GM21723 (cell line): ENCODE measurements at regions not wholly inside any gene's neighbourhood (a gene's known extent, or its start where the extent isn't known, plus 50 kb on each side); places are given as distances from the start of the nearest gene placed in this dataset.
"Not testable (repeated sequence)": the region's sequence is repeated elsewhere in the genome, so short reads cannot be mapped to it uniquely, and the experiment has no call there.

Experiments
- ATAC-seq: cut with Tn5 transposase; IDR thresholded peaks from one replicate; pipeline ENCODE4 v1.9.1; 2021; ENCODE audit warnings: mild to moderate bottlenecking, moderate library complexity; ENCODE audit not compliant: unreplicated experiment

- ATAC-seq = no peak
These were observed 84.8 kb upstream of the HNF1B start for GRCh38 chr17:37829592-37830123.

DNA sequence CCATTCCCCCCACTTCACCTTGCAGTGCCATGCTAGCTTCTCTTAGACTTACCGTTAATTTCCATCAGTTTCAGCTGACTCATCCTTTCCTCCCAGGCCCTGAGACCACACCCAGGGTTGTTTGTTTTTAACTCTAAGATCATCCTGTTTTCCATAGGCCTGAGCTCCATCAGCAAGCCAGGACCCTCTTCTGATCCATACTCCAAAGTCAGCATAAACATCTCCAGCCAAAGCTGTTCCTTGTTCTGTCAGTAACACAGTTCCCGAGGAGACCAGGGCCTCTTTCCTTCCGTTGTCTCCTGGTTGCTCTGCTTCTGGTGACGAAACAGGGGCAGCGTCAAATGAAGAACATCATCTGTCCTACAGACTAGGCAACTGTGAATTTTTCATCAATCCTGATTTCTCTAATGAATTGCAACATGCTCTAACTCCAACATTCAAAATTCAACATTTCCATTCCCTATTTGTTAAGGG is 83.8 kb upstream of the HNF1B start:
- ATAC-seq = no peak

DNA sequence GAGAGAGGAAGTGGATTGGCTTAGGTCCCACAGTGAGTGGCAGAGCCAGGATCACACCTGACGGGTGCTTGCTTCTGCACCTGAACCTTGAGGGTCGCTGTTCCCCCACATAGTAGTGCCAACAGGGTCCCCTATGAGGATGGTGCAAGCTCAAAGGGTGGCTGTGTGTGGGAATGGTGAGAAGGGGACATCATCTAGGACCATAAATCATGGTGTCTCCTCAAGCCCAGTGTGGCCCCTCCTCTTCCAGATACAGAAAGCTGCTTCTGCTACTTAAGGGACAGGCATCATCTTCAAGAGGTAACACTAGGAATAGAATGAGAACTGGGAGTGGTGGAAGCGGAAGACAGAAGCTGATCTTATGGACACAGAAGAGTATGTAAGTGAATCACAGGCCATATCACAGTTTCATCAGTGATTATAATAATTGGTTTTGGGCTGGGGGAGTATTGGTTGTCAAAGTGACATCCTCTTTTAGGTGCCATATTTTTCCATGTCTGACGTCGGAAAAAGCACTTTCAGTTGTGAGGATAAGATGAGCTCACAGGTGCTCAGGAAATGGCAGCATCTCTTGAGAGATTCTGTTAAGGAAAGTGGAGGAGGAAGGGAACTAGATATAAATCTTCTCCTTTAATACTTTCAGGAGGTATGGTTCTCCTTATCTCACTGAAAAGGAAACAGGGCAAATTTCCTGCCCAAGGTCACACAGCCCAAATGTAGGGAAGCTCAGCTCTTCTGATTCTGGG is 83.2 kb upstream of the HNF1B start:
- ATAC-seq = no peak

DNA sequence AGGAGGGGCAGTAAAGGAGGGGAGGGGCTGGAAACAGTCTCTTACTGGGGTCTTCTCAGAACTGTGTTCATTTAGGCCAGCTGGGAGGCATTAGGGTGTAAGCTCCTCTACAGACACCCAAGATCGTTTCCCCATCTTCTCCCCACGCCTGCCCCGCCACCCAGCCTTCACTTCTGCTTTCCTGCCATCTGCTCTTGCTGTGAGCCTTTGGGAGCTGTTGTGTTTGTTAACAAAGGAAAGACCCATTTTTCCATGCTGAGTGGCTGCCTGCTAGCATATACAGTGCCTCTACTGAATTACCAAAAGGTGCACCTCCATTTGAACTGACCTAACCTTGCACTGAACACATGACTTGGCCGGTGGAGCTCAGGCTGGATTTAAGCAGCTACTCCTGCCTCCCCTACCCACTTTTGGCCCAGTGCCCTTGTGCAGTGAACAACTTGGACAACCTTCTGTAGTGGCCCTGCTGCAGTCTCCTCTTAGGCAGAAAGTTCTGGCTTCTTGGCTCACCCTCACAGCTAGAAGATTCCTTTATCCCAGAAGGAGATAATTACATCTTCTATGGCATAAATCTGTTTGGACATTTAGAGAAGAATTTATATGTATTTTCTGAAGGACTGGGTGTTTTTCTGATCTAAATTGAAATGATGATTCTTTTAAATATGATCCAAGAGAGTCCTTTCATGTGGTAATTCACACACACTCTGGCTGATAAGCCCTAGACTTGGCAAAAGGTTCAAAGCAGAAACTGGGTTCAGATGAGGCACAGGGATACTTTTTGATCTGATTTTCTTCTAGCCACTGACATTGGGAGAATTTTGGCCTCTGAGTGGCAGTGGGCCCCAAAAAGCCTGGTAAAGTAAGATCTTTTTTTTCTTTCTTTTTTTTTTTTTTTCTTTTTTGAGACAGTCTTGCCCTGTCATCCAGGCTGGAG is 81.9 kb upstream of the HNF1B start:
- ATAC-seq = no peak

- ATAC-seq = no peak
These were observed 81.0 kb upstream of the HNF1B start for GRCh38 chr17:37825851-37826250.

GRCh38 chr17:37824534-37825485 is 80.0 kb upstream of the HNF1B start:
- no peak for ATAC-seq

DNA sequence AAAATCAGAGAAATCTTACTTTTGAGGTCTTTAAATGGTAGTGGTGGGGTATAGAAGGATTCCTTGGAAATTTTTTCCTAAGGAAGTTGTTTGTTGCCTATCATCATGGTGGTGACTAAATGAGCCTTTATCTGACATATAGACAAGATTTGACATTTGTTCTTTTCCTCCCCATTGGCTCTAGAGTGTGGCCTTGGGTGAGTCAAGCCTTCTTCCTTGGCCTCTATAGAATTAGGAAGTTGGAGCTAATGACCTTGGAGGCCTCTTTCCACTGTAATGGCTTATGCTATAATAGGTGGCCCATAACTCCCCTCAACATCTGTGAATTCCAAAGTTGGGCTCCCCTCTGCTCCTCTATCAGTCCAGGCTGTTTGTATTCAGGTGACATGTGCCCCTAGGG is 79.1 kb upstream of the HNF1B start:
- ATAC-seq = no peak

DNA sequence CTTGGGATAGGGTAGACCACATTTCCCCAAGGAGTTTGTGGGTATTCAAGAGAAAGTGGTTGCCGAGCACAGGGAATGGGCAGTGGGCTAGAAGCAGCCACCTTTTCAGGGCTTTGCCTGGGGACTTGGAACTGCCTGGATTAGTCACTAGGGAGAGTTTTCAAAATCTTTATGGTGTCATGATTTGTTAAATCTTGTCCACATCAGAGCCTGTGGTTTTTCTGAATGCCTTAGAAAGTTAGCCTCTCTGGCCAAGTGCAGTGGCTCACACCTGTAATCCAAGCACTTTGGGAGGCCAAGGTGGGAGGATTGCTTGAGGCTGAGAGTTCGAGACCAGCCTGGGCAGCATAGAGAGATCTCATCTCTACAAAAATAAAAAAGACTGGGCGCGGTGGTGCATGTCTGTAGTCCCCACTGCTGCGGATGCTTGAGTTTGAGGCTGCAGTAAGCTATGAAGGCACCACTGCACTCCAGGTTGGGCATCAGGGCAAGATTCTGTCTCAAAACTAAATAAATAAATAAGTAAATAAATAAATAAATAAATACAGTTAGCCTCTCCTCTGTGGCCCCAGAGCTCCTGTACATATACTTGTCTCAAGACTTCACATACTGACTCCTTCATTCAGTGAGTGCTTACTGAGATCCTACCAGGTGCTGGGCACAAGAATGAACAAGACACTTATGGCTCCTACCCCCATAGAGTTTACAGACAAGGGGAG is 76.3 kb upstream of the HNF1B start:
- ATAC-seq = no peak

DNA sequence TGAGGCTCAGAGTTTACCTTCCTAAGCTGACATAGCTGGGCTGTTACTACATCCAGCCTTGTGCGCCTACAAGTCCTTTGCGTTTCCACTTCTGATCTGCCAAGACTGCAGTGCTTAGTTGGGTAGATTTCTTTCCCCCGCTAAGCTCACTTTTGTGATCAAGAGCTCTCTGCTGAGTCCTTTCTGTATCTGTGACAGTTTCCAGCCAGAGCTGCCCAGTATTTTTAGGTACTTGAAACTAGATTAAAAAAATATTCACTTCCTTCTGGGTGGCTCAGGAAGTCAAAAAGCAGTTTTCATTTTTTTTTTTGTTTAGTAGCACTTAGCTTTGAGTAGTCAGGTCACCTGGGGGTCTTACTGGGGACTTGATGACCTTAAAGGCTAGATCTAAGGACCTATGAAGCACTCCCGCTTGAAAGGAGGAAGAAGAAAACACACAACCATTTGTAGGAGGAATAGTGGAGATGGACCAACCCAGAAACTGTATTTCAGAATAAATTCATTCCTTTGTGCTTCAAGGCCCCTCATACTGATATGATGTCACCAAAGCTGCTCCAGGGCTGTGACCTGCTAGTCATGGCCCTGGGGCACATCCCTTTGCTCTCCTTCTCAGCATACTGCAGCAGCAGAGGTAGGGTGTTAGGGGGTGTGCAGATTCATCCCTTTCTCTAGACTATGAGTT is 75.6 kb upstream of the HNF1B start:
- peak; percentile 72 for ATAC-seq

DNA sequence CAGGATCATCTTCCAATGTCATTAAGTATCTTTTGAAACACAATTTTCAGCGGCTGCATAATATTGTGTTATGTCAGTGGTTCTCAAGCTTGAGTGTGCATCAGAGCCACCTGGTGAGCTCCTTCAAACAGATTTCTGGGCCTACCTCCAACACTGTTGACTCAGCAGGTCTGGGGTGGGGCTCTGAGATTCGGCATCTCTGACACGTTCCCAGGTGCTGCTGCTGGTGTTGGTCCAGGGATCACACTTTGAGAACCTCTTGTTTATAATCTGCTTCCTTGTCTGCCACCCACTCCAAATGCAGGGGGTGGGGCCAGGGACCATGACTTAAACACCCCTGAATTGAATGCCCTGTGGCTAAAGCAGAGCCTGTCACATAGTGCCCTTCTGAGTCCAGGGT is 73.8 kb upstream of the HNF1B start:
- no peak for ATAC-seq

DNA sequence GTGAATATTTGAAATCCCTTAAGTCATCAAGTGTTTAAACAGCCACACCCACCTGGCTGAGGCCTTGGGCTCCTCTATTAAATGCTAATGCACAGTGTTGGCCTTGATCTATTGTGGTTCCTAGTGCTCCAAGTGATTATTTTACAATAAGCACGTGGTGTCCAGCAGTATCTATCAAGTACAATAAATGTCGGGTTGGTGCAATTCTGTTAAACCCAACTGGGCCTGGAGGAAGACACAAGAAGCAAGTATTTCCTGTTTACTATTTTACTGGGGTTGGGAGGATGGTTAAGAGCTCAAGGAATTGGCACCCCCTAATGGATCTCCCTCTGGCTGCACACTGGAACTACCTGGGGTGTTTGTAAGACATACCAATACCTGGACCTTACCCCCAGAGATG is 72.1 kb upstream of the HNF1B start:
- no peak for ATAC-seq

DNA sequence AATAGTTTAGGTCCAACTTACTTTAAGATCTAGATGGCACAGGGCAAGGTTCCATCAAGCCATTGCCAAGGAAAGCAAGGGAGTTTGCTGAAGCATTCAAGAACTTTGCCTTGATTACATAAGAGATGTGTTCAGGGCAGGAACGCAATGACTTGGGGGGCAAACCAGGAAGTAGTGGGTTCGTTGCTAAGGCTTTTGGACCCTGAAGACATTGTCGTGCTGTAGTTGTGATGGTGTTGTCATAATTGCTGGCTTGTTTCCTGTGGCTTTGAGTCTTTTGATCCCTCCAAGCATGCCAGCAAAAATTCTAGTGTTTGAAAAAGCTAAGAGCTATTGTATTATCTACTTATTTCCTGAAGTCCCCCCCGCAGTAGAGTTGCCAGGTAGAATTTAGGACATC is 70.7 kb upstream of the HNF1B start:
- no peak for ATAC-seq

GRCh38 chr17:37813751-37814150 is 68.9 kb upstream of the HNF1B start:
- ATAC-seq = no peak

- ATAC-seq = not testable (repeated sequence)
These were observed 64.0 kb upstream of the HNF1B start for GRCh38 chr17:37808846-37809245.

GRCh38 chr17:37802712-37803416 is 58.0 kb upstream of the HNF1B start:
- no peak for ATAC-seq

GRCh38 chr17:37802061-37802595 is 57.3 kb upstream of the HNF1B start:
- no peak for ATAC-seq

DNA sequence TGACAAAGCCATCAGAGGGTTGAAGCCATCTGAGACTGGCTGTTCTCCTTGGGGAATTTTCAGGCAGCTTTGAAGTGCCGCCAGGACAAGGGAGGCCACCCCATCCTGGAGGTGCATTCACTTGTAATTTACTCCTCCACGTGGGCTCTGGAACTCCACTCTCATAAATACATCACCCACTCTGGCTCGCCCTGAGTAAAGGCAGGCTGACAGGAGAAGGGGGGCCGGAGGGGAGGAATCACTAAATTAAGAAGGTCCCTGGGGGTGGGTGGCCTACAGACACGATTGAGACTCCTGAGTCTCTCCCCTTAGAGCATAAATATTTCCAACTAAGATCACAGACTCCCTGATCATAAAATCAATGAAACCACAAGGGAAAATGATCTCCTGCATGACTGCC is 56.3 kb upstream of the HNF1B start:
- no peak for ATAC-seq

GRCh38 chr17:37797206-37797605 is 52.3 kb upstream of the HNF1B start:
- no peak for ATAC-seq

- no peak for ATAC-seq
These were observed 51.2 kb upstream of the HNF1B start for GRCh38 chr17:37796076-37796475.
